Tibial nerve (tissue), 3 donors: ENCODE measurements at regions not wholly inside any gene's neighbourhood (a gene's known extent, or its start where the extent isn't known, plus 50 kb on each side); places are given as distances from the start of the nearest gene placed in this dataset.

Experiments used
- CTCF ChIP-seq, 5 experiments: fragments of 200-600 bp in 3 of 5; fragments of 450-650 bp in 2 of 5; sonication (generic) in 3 of 5; IDR thresholded peaks; one replicate each; pipeline ENCODE4 v1.5.1; 2016 to 2019; ENCODE audit warnings: antibody characterized with exemption in 5 of 5, mild to moderate bottlenecking in 3 of 5, moderate library complexity in 2 of 5
- POLR2A ChIP-seq, 2 donors: fragments of 450-650 bp; IDR thresholded peaks; one replicate each; pipeline ENCODE4 v1.6.1; 2017; ENCODE audit warnings: antibody characterized with exemption in 2 of 2, mild to moderate bottlenecking in 2 of 2, moderate library complexity in 2 of 2

GRCh38 chr16:9205661-9206060, 114.2 kb downstream of the HAPSTR1 start:
- no peak for TF ChIP-seq POLR2A (IDR thresholded peaks at IDR 0.05)
- TF ChIP-seq CTCF (IDR thresholded peaks at IDR 0.05): no peak
